Breast epithelium (tissue), 3 donors: ENCODE measurements at regions not wholly inside any gene's neighbourhood (a gene's known extent, or its start where the extent isn't known, plus 50 kb on each side); places are given as distances from the start of the nearest gene placed in this dataset.

Experiments
- CTCF ChIP-seq, 3 donors: fragments of 450-650 bp; IDR thresholded peaks; one replicate each; pipeline ENCODE4 v1.5.1; 2016 to 2017; ENCODE audit warnings: antibody characterized with exemption in 3 of 3, mild to moderate bottlenecking in 3 of 3, moderate library complexity in 3 of 3
- POLR2A ChIP-seq: fragments of 450-650 bp; IDR thresholded peaks from one replicate; pipeline ENCODE4 v1.6.1; 2016; ENCODE audit warnings: antibody characterized with exemption, mild to moderate bottlenecking, moderate library complexity

DNA sequence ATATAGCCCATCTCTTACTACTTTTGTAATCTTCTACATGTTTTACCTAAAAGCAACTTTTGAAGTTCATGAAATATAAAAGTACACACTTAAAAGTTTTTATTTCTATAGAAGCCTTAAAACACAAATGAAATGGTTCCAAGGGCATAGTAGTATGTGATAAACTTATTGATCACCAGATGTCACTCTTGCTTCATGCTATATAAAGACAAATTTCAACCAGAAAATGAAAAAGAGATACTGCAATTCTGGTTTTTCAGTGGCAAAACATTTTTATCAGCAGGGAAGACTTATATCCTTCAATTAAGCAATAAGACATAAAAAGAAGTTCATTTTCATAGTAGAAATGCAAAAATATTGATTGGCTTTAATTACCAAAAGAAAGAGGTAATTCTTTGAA, 69.4 kb upstream of the FBXL17 start:
- no peak for TF ChIP-seq CTCF (IDR thresholded peaks at IDR 0.05)
- no peak for TF ChIP-seq POLR2A
